Ovary (tissue), 7 donors: ENCODE measurements at regions not wholly inside any gene's neighbourhood (a gene's known extent, or its start where the extent isn't known, plus 50 kb on each side); places are given as distances from the start of the nearest gene placed in this dataset.

ENCODE experiments used
- DNase-seq, 5 donors: peaks; one replicate each; pipeline ENCODE4 v3.0.0-alpha.2; 2019 to 2020
- H3K27ac ChIP-seq, 2 donors: fragments of 200-600 bp; one replicate each; pipeline versions ENCODE4 v1.5.1 to v1.8.0; 2019 to 2022
- H3K27me3 ChIP-seq: fragments of 200-600 bp; one replicate; pipeline ENCODE4 v1.8.0; 2022
- H3K36me3 ChIP-seq: fragments of 200-600 bp; sonication (generic); one replicate; pipeline ENCODE4 v1.5.1; 2019
- H3K4me1 ChIP-seq: one replicate; pipeline ENCODE4 v1.8.1; 2013; ENCODE audit warnings: mild to moderate bottlenecking, moderate library complexity; ENCODE audit not compliant: insufficient read depth
- H3K4me3 ChIP-seq: fragments of 200-600 bp; sonication (generic); one replicate; pipeline ENCODE4 v1.5.1; 2017
- H3K9me3 ChIP-seq, 2 donors: fragments of 200-600 bp in 1 of 2; sonication (generic) in 1 of 2; one replicate each; pipeline versions ENCODE4 v1.5.1 to v1.8.1; 2013 to 2019; ENCODE audit warnings: mild to moderate bottlenecking in 1 of 2, moderate library complexity in 1 of 2
- EP300 ChIP-seq: sonication (generic); formaldehyde crosslinking; IDR thresholded peaks from one replicate; pipeline ENCODE4 v1.6.1; 2017; ENCODE audit warnings: antibody characterized with exemption
- POLR2A ChIP-seq: fragments of 450-650 bp; IDR thresholded peaks from one replicate; pipeline ENCODE4 v1.6.1; 2017; ENCODE audit warnings: antibody characterized with exemption, mild to moderate bottlenecking, moderate library complexity
- WGBS, 3 donors: extraction: QIAGEN DNeasy Blood & Tissue Kit in 1 of 3; methylation state at CpG; one replicate each; pipeline versions ENCODE4 v1.1.5 to v1.1.7; 2013 to 2017; 5-methylcytosine and 5-hydroxymethylcytosine counted together
- intact Hi-C, 4 donors: fragments of 100-400 bp; cut with DNase I; formaldehyde crosslinking; loops; one replicate each; pipeline versions ENCODE4 v1.11.0 to v1.15.1; 2022 to 2023
- TF ChIP-seq, protein P1 (sequence below), 3 donors: fragments of 450-650 bp in 2 of 3; fragments of 200-600 bp in 1 of 3; IDR thresholded peaks; one replicate each; pipeline versions ENCODE4 v1.5.1 to v1.8.0; 2016 to 2022; ENCODE audit warnings: antibody characterized with exemption in 3 of 3, mild to moderate bottlenecking in 1 of 3
- donor health status: DM: no; HTN: no; CAD: no; lungs with moderate emphysema.
- donor health status: DM: no; HTN: no; CAD: no.
- donor health status: Bipolar disorder and iron deficiency.
- donor health status: DM: no; HTN: no; CAD: no.
- donor health status: DM: yes; HTN: yes; CAD: no.

DNA sequence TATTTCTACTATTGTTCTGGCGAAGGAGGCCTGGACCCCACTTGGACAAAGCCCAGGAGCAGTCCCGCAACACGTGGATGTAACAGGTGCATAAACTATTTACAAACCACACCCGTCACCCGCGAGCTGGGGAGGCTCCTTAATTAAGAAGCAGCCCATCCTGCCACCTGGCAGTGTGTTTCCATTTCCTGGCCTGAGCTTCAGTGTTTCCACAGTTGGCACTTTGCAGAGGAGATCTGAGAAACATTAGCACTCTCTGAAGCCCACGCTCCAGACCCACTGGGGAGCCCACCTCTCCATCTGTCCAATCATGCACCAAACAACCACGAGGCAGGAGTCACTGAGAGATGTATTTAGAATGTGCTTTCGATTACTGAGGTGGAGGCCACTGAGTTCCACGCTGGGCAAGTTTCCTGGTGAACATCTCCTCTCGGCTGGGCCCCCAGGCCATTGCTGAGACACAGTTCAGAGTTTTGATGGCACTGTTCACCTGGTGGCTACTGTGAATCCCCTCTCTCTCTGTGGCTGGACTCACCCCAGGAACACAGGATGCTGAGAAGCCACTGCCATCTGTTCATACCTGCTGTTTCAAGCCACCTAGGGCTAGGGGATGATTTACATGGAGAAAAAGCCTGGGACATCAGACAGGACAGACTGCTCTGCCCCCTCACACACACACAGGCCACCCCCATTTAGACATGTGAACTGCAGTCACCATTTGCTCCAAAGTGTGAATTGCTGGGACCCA is 129.1 kb downstream of the AIPL1 start:
- intact Hi-C loops = no loop called here

DNA sequence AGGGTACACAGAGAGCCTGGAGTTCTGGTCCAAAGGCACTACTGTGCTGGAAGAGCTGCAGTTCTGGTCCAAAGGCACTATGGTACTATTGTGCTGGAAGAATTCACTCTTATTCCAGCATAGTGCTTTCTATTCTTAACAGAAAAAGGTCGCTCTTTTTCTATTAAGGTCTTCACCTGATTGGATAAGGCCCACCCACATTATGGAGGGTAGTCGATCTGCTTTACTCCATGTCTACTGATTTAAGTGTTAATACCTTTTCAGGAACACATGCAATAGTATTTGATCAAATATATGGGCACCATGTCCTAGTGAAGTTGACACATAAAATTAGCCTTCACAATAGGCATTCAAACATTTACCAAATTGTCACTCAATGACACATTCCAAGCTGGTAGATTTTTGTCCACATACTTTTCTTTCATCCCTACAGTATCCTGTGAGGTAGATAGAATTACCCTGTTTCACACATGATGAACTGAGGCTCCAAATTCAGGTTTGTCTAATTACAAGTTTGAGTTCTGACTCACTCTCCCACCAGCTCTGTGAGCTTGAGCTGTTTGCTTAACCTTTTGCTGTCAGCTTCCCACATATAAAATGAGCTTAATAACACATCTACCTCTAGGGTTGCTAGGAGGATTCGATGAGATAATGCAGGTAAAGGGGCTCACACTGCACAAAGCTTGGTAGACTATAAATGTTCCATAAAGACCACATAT is 129.9 kb downstream of the AIPL1 start:
- no peaks in the 10 kb centered on the region for H3K36me3 ChIP-seq
- H3K4me1 ChIP-seq = no peaks in the 10 kb centered on the region
- 39 to 69% (median 59%) methylated on average over 3 of the region's 3 CpGs for WGBS, 3 donors
- no peak for DNase-seq
- H3K27ac ChIP-seq = no peak overlapping the region
- intact Hi-C loops = no loop called here
- no peak overlapping the region for H3K4me3 ChIP-seq
- H3K27me3 ChIP-seq = no peaks in the 10 kb centered on the region
- H3K9me3 ChIP-seq = no peaks in the 10 kb centered on the region
- no peak for TF ChIP-seq POLR2A
- TF ChIP-seq, protein P1, sequence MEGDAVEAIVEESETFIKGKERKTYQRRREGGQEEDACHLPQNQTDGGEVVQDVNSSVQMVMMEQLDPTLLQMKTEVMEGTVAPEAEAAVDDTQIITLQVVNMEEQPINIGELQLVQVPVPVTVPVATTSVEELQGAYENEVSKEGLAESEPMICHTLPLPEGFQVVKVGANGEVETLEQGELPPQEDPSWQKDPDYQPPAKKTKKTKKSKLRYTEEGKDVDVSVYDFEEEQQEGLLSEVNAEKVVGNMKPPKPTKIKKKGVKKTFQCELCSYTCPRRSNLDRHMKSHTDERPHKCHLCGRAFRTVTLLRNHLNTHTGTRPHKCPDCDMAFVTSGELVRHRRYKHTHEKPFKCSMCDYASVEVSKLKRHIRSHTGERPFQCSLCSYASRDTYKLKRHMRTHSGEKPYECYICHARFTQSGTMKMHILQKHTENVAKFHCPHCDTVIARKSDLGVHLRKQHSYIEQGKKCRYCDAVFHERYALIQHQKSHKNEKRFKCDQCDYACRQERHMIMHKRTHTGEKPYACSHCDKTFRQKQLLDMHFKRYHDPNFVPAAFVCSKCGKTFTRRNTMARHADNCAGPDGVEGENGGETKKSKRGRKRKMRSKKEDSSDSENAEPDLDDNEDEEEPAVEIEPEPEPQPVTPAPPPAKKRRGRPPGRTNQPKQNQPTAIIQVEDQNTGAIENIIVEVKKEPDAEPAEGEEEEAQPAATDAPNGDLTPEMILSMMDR (IDR thresholded peaks at IDR 0.05) = no peak
- no peak for TF ChIP-seq EP300

More for the DNA sequence above, 129.1 kb downstream of the AIPL1 start:
- H3K36me3 ChIP-seq = no peaks in the 10 kb centered on the region
- no peaks in the 10 kb centered on the region for H3K9me3 ChIP-seq
- TF ChIP-seq, protein P1 (IDR thresholded peaks at IDR 0.05) = no peak
- TF ChIP-seq POLR2A (no peak), EP300 (no peak)
- H3K4me3 ChIP-seq = no peak overlapping the region
- WGBS, 3 donors = 66 to 77% (median 66%) methylated on average over 11 of the region's 11 CpGs
- no peaks in the 10 kb centered on the region for H3K27me3 ChIP-seq
- DNase-seq = no peak
- H3K4me1 ChIP-seq = no peaks in the 10 kb centered on the region
- H3K27ac ChIP-seq = no peak overlapping the region

DNA sequence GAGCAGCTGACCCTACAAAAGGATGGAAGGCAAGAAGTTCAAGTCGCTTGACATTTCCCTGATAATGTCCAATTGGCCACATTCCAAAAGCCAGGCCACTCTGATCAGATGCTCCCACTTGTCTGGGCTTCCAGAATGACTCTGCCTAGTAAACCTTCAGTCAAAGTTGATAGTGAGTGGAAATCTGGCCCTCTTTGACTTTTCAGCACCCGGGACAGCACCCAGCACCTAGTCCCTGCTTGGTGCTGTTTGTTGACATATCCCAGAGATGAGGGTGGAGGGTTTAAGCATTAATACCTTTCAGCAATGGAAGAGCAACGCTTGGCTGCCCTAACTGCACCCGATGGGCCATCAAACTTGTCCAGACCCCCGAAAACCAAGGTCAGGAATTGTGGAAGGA is 131.3 kb downstream of the AIPL1 start:
- Histone ChIP-seq H3K4me1 (no peaks in the 10 kb centered on the region), H3K27ac (no peak overlapping the region), H3K4me3 (no peak overlapping the region), H3K36me3 (no peaks in the 10 kb centered on the region), H3K27me3 (no peaks in the 10 kb centered on the region), H3K9me3 (no peaks in the 10 kb centered on the region)
- 3 to 9% (median 8%) methylated on average over 5 of the region's 5 CpGs for WGBS, 3 donors
- no peak for DNase-seq
- intact Hi-C loops = no loop called here
- no peak for TF ChIP-seq EP300

DNA sequence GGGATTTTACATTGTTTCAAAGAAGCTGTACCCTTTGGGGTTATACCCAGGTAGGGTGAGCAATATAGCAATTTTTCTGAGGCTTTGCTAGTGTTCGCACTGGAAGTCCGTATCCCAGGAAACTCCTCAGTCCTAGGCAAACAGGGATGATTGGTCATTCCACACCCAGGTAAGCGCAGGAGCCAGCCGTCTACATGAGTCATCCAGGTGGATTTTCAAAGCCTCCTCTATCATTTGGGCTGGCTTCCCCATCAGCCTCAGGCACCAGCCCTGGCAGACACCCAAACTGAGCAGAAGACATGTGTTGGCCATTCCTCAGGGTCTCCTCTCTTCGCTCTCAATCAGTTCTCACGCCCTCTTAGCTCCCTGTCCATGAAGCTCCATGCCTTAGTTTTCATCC is 135.6 kb downstream of the AIPL1 start:
- intact Hi-C loops = no loop called here
- 71 to 92% (median 81%) methylated on average over 6 of the region's 6 CpGs for WGBS, 3 donors
- no peak for DNase-seq
- Histone ChIP-seq H3K27me3 (no peaks in the 10 kb centered on the region), H3K36me3 (no peaks in the 10 kb centered on the region), H3K9me3 (no peaks in the 10 kb centered on the region), H3K4me1 (no peaks in the 10 kb centered on the region), H3K4me3 (no peak overlapping the region), H3K27ac (no peak overlapping the region)
- TF ChIP-seq, protein P1 (IDR thresholded peaks at IDR 0.05) = no peak
- TF ChIP-seq EP300 (no peak), POLR2A (no peak)

- Histone ChIP-seq H3K27me3 (no peaks in the 10 kb centered on the region), H3K36me3 (no peaks in the 10 kb centered on the region), H3K4me1 (no peaks in the 10 kb centered on the region), H3K27ac (no peak overlapping the region), H3K9me3 (no peaks in the 10 kb centered on the region), H3K4me3 (no peak overlapping the region)
- no peak for DNase-seq
- intact Hi-C loops = no loop called here
- whole genome bisulfite sequencing, 3 donors = 70 to 74% (median 72%) methylated on average over 4 of the region's 4 CpGs
- TF ChIP-seq, protein P1 (IDR thresholded peaks at IDR 0.05) = no peak
- TF ChIP-seq EP300 (no peak), POLR2A (no peak)
Measured at GRCh38 chr17:6297960-6298359, 137.0 kb downstream of the AIPL1 start.
